HCT116 (cell line): ENCODE measurements at regions not wholly inside any gene's neighbourhood (a gene's known extent, or its start where the extent isn't known, plus 50 kb on each side); places are given as distances from the start of the nearest gene placed in this dataset.

ENCODE experiments used
- ATAC-seq: fragments of 200-7000 bp; cut with Tn5 transposase; 2 replicates; pipeline ENCODE4 v1.9.1; 2020; ENCODE audit warnings: mild to moderate bottlenecking, moderate library complexity
- BruUV-seq: library from RNA; stranded (reverse); fragments of 400-500 nt; replicated peaks from 2 replicates; lab custom pipeline; 2021; lab: Mats Ljungman, UMichigan
- CTCF ChIA-PET: fragments of 300-600 bp; sonication (Branson Sonifier 250); formaldehyde crosslinking; loops from one replicate; lab custom pipeline; 2021; ENCODE audit warnings: antibody characterized with exemption; lab: Charles Lee
- POLR2A ChIA-PET: fragments of 300-600, 350-600 bp; sonication (Branson Sonifier 250); formaldehyde crosslinking; loops from one replicate; lab custom pipeline; 2021; ENCODE audit warnings: antibody characterized with exemption; lab: Charles Lee
- RAD21 ChIA-PET, 2 experiments: fragments of 300-600 bp; sonication (Branson Sonifier 250); formaldehyde crosslinking; loops; one replicate each; lab custom pipeline; 2023; ENCODE audit warnings: low total read pairs in 2 of 2; ENCODE audit not compliant: uncharacterized antibody in 2 of 2, unreplicated experiment in 2 of 2, low non-redundant PET in 1 of 2; lab: Charles Lee
- DNase-seq: peaks from one replicate; pipeline ENCODE4 v3.0.0-alpha.2; 2010; ENCODE audit warnings: low read depth, low spot score
- H2AFZ ChIP-seq: fragments of 200-600 bp; shearing (Covaris generic), sonication (generic); 2 replicates; pipeline ENCODE4 v1.6.1; 2017; ENCODE audit warnings: low read depth, mixed run types, mixed read lengths, antibody characterized with exemption, low read length; ENCODE audit not compliant: poor library complexity, severe bottlenecking
- H3K27ac ChIP-seq: 2 replicates; pipeline ENCODE4 v1.5.1; 2012; ENCODE audit warnings: low read depth, low read length
- H3K27me3 ChIP-seq: fragments of 200-600 bp; sonication (generic); 2 replicates; pipeline ENCODE4 v1.6.1; 2016; ENCODE audit warnings: mixed run types, low read length, mixed read lengths; ENCODE audit not compliant: insufficient read depth
- H3K36me3 ChIP-seq, 2 experiments: fragments of 200-500 bp in 1 of 2; fragments of 200-600 bp in 1 of 2; sonication (Bioruptor generic) in 1 of 2; sonication (generic) in 1 of 2; 2 replicates each; pipeline versions ENCODE4 v1.5.1 to v1.6.1; 2014 to 2016; ENCODE audit warnings: low read length in 2 of 2, inconsistent platforms in 1 of 2, mixed read lengths in 1 of 2, mixed run types in 1 of 2; ENCODE audit not compliant: insufficient read depth in 2 of 2, control insufficient read depth in 1 of 2
- H3K4me1 ChIP-seq, 2 experiments: fragments of 200-600 bp in 1 of 2; sonication (generic) in 1 of 2; 2 replicates each; pipeline versions ENCODE4 v1.5.1 to v1.6.1; 2012 to 2017; ENCODE audit warnings: low read length in 2 of 2, inconsistent platforms in 1 of 2, mild to moderate bottlenecking in 1 of 2, mixed read lengths in 1 of 2, mixed run types in 1 of 2, moderate library complexity in 1 of 2; ENCODE audit not compliant: insufficient read depth in 2 of 2, control insufficient read depth in 1 of 2
- H3K4me2 ChIP-seq: fragments of 200-600 bp; sonication (generic); 2 replicates; pipeline ENCODE4 v1.6.1; 2017; ENCODE audit warnings: mixed run types, low read length, mixed read lengths
- H3K4me3 ChIP-seq, 2 experiments: fragments of 200-600 bp in 1 of 2; sonication (generic) in 1 of 2; replicated peaks in 1 of 2; 2 replicates each; pipeline ENCODE4 v1.5.1; 2011 to 2016; ENCODE audit warnings: low read length in 2 of 2, control low read depth in 1 of 2, low read depth in 1 of 2, mild to moderate bottlenecking in 1 of 2, mixed read lengths in 1 of 2, mixed run types in 1 of 2
- H3K79me2 ChIP-seq: fragments of 200-600 bp; sonication (generic); 2 replicates; pipeline ENCODE4 v1.6.1; 2017; ENCODE audit warnings: mild to moderate bottlenecking, mixed run types, low read length, moderate library complexity, mixed read lengths; ENCODE audit not compliant: insufficient read depth
- H3K9ac ChIP-seq: fragments of 200-600 bp; sonication (generic); 2 replicates; pipeline ENCODE4 v1.6.1; 2016; ENCODE audit warnings: low read length, mixed read lengths
- H3K9me2 ChIP-seq: fragments of 200-600 bp; sonication (generic), shearing (Covaris generic); 2 replicates; pipeline ENCODE4 v1.6.1; 2017; ENCODE audit warnings: mixed run types, mild to moderate bottlenecking, moderate library complexity; ENCODE audit not compliant: insufficient read depth
- H3K9me3 ChIP-seq, 2 experiments: fragments of 200-500 bp in 1 of 2; fragments of 200-600 bp in 1 of 2; sonication (Bioruptor generic) in 1 of 2; sonication (generic) in 1 of 2; 2 replicates each; pipeline ENCODE4 v1.6.1; 2014 to 2017; ENCODE audit warnings: low read length in 2 of 2, mixed read lengths in 2 of 2, inconsistent platforms in 1 of 2, low read depth in 1 of 2, mild to moderate bottlenecking in 1 of 2, mixed run types in 1 of 2, moderate library complexity in 1 of 2; ENCODE audit not compliant: control insufficient read depth in 1 of 2, insufficient read depth in 1 of 2
- H4K20me1 ChIP-seq: fragments of 200-600 bp; sonication (generic), shearing (Covaris generic); 2 replicates; pipeline ENCODE4 v1.6.1; 2017; ENCODE audit warnings: mixed run types, mild to moderate bottlenecking, moderate library complexity; ENCODE audit not compliant: insufficient read depth
- EGR1 ChIP-seq: IDR thresholded peaks from 2 replicates; pipeline ENCODE4 v1.6.1; 2012; ENCODE audit warnings: low read depth
- ELF1 ChIP-seq: IDR thresholded peaks from 2 replicates; pipeline ENCODE4 v1.6.1; 2012; ENCODE audit warnings: low read depth, borderline replicate concordance
- EZH2 ChIP-seq: fragments of 200-600 bp; sonication (generic); IDR thresholded peaks from 2 replicates; pipeline ENCODE4 v1.6.1; 2017; ENCODE audit warnings: antibody characterized with exemption, mixed run types
- EZH2phosphoT487 ChIP-seq: fragments of 200-600 bp; IDR thresholded peaks from 2 replicates; pipeline ENCODE4 v1.6.1; 2018; ENCODE audit warnings: antibody characterized with exemption, borderline replicate concordance
- FOSL1 ChIP-seq: IDR thresholded peaks from 2 replicates; pipeline ENCODE4 v1.6.1; 2012; ENCODE audit warnings: low read depth
- POLR2AphosphoS5 ChIP-seq: IDR thresholded peaks from 2 replicates; pipeline ENCODE4 v1.6.1; 2011; ENCODE audit warnings: mild to moderate bottlenecking, low read depth, low read length, moderate library complexity
- ZNF274 ChIP-seq: fragments of 200-500 bp; sonication (Bioruptor generic); IDR thresholded peaks from 2 replicates; pipeline ENCODE4 v1.6.1; 2014; ENCODE audit warnings: mild to moderate bottlenecking, low read depth, low read length, inconsistent platforms
- intact Hi-C: fragments of 100-400 bp; cut with micrococcal nuclease; formaldehyde crosslinking; loops from 2 replicates; pipeline ENCODE4 v1.10.0; 2022
- TF ChIP-seq, protein P1 (sequence below), 3 experiments: fragments of 200-600 bp in 1 of 3; sonication (generic) in 1 of 3; IDR thresholded peaks in 2 of 3; conservative IDR thresholded peaks in 1 of 3; 2 replicates each; pipeline ENCODE4 v1.5.1; 2012 to 2017; ENCODE audit warnings: low read depth in 2 of 3, low read length in 2 of 3, antibody characterized with exemption in 1 of 3, borderline replicate concordance in 1 of 3, control low read depth in 1 of 3, mild to moderate bottlenecking in 1 of 3, mixed read lengths in 1 of 3, mixed run types in 1 of 3, moderate library complexity in 1 of 3; ENCODE audit not compliant: insufficient read depth in 1 of 3
- TF ChIP-seq, protein P2 (sequence below): IDR thresholded peaks from 2 replicates; pipeline ENCODE4 v1.6.1; 2012
- TF ChIP-seq, protein P3 (sequence below): IDR thresholded peaks from 2 replicates; pipeline ENCODE4 v1.6.1; 2011; ENCODE audit warnings: mild to moderate bottlenecking, low read length, moderate library complexity; ENCODE audit not compliant: insufficient replicate concordance; ENCODE audit errors: extremely low read depth

DNA sequence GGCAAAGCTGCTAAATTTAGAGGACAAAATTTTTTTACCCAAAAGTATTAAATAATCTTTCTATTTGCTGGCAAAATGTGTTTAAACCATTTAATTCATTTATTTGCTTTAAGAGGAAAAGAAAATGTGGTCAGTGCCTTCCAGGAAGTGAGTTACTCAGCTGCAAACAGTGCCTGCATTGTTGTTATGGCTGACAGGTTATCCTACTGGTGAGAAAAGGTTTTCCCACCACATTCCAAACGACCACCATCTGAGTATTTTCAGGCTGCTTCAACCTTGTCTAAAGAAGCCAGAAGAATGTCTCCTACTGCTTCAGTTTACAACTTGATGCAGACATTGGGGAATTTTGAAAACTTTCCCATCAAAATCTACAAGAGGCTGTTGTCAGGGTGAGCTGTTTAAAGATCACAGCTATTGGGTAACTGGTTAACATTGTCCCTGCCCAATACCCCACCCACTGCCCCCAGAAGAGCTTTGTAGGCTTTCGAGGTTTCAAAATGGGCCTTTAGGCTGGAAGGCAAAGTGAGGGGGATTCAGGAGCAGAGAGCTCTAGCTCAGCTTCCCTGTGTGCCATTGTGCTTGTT, 461.3 kb upstream of the FANCL start:
- Histone ChIP-seq H3K27me3 (no peaks in the 10 kb centered on the region), H3K27ac (no peak overlapping the region), H3K4me1 (no peaks in the 10 kb centered on the region), H3K9me2 (no peaks in the 10 kb centered on the region), H3K9ac (no peak overlapping the region), H3K4me3 (no peak overlapping the region)
- ATAC-seq (no peak), DNase-seq (no peak)
- no TSS peak for BruUV-seq
- ChIA-PET POLR2A (no interaction called here), CTCF (interaction anchor here (0.6 kb wide), 1 partner anchor 22 kb away, joined by 3 read pairs; no protein-coding TSS in a partner anchor), RAD21 (no interaction called here)
- TF ChIP-seq, protein P1, sequence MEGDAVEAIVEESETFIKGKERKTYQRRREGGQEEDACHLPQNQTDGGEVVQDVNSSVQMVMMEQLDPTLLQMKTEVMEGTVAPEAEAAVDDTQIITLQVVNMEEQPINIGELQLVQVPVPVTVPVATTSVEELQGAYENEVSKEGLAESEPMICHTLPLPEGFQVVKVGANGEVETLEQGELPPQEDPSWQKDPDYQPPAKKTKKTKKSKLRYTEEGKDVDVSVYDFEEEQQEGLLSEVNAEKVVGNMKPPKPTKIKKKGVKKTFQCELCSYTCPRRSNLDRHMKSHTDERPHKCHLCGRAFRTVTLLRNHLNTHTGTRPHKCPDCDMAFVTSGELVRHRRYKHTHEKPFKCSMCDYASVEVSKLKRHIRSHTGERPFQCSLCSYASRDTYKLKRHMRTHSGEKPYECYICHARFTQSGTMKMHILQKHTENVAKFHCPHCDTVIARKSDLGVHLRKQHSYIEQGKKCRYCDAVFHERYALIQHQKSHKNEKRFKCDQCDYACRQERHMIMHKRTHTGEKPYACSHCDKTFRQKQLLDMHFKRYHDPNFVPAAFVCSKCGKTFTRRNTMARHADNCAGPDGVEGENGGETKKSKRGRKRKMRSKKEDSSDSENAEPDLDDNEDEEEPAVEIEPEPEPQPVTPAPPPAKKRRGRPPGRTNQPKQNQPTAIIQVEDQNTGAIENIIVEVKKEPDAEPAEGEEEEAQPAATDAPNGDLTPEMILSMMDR (IDR thresholded peaks at IDR 0.05 in 2 of 3, conservative IDR thresholded peaks at IDR 0.05 in 1 of 3; ENCODE audit: borderline replicate concordance in 1 of 3, insufficient read depth in 1 of 3, low read depth in 2 of 3, low read length in 2 of 3): 0 out of 6 replicates have a peak, but pooled peaks of 1 of the 3 experiments have one; percentile 11
- TF ChIP-seq, protein P2, sequence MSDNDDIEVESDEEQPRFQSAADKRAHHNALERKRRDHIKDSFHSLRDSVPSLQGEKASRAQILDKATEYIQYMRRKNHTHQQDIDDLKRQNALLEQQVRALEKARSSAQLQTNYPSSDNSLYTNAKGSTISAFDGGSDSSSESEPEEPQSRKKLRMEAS: no peak
- TF ChIP-seq, all 23 proteins: peak for 1
- Histone ChIP-seq H4K20me1 (no peaks in the 10 kb centered on the region), H2AFZ (no peak overlapping the region), H3K79me2 (no peaks in the 10 kb centered on the region), H3K9me3 (no peaks in the 10 kb centered on the region), H3K36me3 (no peaks in the 10 kb centered on the region), H3K4me2 (no peak overlapping the region)
- intact Hi-C loops: no loop called here

DNA sequence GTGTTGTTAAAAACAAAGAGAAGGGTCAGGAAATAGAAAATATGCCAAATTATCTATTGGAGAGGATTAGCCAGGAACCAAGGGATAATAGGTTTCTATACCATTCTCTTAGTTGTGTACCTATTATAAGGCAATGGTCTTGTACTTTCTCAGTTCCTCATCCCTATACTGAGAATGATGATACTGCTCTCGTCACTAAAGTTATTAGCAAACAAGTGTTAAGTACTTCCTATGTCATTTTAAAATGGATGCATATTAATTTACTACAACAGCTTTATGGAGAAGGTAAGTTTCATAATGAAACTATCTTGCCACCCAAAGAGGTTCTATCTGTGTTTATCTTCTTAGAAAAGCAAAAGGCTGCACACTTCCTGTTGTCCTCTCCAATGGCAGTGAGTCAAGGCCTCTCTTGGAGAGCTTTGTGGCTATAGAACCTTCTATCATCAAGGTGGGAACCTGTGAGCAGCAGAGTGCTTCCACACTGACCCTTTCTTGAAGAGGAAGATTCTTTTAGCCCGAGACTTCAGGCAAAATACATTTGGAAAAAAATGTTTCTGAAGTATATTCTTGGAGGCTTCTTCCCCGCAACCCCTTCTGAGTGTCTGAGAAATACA, 460.7 kb upstream of the FANCL start:
- H3K9ac ChIP-seq: no peak overlapping the region
- DNase-seq (no peak), ATAC-seq (no peak)
- ChIA-PET POLR2A (no interaction called here), CTCF (no interaction called here)
- H3K9me3 ChIP-seq: no peaks in the 10 kb centered on the region
- H3K9me2 ChIP-seq: no peaks in the 10 kb centered on the region
- no peak overlapping the region for H3K27ac ChIP-seq
- TF ChIP-seq EGR1: no peak
- TF ChIP-seq EZH2: no peak
- TF ChIP-seq, protein P3, sequence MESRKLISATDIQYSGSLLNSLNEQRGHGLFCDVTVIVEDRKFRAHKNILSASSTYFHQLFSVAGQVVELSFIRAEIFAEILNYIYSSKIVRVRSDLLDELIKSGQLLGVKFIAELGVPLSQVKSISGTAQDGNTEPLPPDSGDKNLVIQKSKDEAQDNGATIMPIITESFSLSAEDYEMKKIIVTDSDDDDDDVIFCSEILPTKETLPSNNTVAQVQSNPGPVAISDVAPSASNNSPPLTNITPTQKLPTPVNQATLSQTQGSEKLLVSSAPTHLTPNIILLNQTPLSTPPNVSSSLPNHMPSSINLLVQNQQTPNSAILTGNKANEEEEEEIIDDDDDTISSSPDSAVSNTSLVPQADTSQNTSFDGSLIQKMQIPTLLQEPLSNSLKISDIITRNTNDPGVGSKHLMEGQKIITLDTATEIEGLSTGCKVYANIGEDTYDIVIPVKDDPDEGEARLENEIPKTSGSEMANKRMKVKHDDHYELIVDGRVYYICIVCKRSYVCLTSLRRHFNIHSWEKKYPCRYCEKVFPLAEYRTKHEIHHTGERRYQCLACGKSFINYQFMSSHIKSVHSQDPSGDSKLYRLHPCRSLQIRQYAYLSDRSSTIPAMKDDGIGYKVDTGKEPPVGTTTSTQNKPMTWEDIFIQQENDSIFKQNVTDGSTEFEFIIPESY: no peak
- TF ChIP-seq EZH2phosphoT487: no peak
- no peak for TF ChIP-seq POLR2AphosphoS5
- TF ChIP-seq, protein P1 (IDR thresholded peaks at IDR 0.05 in 2 of 3, conservative IDR thresholded peaks at IDR 0.05 in 1 of 3; ENCODE audit: borderline replicate concordance in 1 of 3, insufficient read depth in 1 of 3, low read depth in 2 of 3, low read length in 2 of 3): no peak
- TF ChIP-seq ZNF274: no peak
- no peak for TF ChIP-seq ELF1
- TF ChIP-seq FOSL1: no peak
- TF ChIP-seq, all 23 proteins: peak for 0
- Histone ChIP-seq H3K4me2 (no peak overlapping the region), H3K4me1 (no peaks in the 10 kb centered on the region), H4K20me1 (no peaks in the 10 kb centered on the region), H2AFZ (no peak overlapping the region), H3K79me2 (no peaks in the 10 kb centered on the region), H3K27me3 (no peaks in the 10 kb centered on the region), H3K36me3 (no peaks in the 10 kb centered on the region), H3K4me3 (no peak overlapping the region)
- RAD21 ChIA-PET: no interaction called here
- intact Hi-C loops: no loop called here
- BruUV-seq: no TSS peak
